ENCODE measurements at regions not wholly inside any gene's neighbourhood (a gene's known extent, or its start where the extent isn't known, plus 50 kb on each side); places are given as distances from the start of the nearest gene placed in this dataset.

DNA sequence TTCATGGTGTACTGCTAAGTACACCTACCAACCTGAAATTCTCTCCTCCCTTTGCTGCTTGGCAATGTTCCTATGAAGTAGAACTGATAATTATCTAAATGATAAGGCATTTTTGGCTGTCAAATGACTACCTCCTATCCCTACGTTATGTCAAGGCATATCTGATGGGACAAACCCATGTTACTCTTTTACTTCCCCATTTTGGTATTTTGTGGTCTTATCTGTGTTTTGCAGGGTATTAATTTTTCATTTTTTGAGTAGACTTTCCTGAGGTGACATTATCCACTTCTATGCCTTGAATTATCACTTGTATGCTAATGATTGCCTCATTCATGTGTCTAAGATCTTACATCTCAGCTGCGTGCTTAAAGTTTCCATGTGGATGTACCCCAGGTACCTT, 499.6 kb upstream of the B3GALT2 start:
- H3K4me1 Mint-ChIP-seq (ENCODE audit: low read depth), result peaks cover under 1% of the 10 kb centered on the region; the same call in 1 of the 2 replicates
- H3K27me3 Mint-ChIP-seq (ENCODE audit: insufficient read depth), result no peaks in the 10 kb centered on the region
- DNase-seq, result no peak
- H3K27ac Mint-ChIP-seq, result no peak overlapping the region
- no peaks in the 10 kb centered on the region for H3K36me3 Mint-ChIP-seq (ENCODE audit: low read depth)
- H3K4me3 Mint-ChIP-seq, result no peak overlapping the region
- TF ChIP-seq, protein P1, sequence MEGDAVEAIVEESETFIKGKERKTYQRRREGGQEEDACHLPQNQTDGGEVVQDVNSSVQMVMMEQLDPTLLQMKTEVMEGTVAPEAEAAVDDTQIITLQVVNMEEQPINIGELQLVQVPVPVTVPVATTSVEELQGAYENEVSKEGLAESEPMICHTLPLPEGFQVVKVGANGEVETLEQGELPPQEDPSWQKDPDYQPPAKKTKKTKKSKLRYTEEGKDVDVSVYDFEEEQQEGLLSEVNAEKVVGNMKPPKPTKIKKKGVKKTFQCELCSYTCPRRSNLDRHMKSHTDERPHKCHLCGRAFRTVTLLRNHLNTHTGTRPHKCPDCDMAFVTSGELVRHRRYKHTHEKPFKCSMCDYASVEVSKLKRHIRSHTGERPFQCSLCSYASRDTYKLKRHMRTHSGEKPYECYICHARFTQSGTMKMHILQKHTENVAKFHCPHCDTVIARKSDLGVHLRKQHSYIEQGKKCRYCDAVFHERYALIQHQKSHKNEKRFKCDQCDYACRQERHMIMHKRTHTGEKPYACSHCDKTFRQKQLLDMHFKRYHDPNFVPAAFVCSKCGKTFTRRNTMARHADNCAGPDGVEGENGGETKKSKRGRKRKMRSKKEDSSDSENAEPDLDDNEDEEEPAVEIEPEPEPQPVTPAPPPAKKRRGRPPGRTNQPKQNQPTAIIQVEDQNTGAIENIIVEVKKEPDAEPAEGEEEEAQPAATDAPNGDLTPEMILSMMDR (IDR thresholded peaks at IDR 0.05), result no peak
- no peaks in the 10 kb centered on the region for H3K9me3 Mint-ChIP-seq

GRCh38 chr1:193681422-193681821, 495.0 kb upstream of the B3GALT2 start:
- no peaks in the 10 kb centered on the region for H3K36me3 Mint-ChIP-seq (ENCODE audit: low read depth)
- no peaks in the 10 kb centered on the region for H3K9me3 Mint-ChIP-seq
- no peak for DNase-seq
- no peaks in the 10 kb centered on the region for H3K27me3 Mint-ChIP-seq (ENCODE audit: insufficient read depth)
- TF ChIP-seq, protein P1 (IDR thresholded peaks at IDR 0.05), result no peak
- no peak overlapping the region for H3K27ac Mint-ChIP-seq
- peaks cover 46% of the 10 kb centered on the region for H3K4me1 Mint-ChIP-seq (ENCODE audit: low read depth)
- H3K4me3 Mint-ChIP-seq, result no peak overlapping the region

- no peak overlapping the region for H3K27ac Mint-ChIP-seq
- no peaks in the 10 kb centered on the region for H3K27me3 Mint-ChIP-seq (ENCODE audit: insufficient read depth)
- no peaks in the 10 kb centered on the region for H3K36me3 Mint-ChIP-seq (ENCODE audit: low read depth)
- TF ChIP-seq, protein P1 (IDR thresholded peaks at IDR 0.05), result no peak
- H3K4me1 Mint-ChIP-seq (ENCODE audit: low read depth), result peaks cover 50% of the 10 kb centered on the region
- no peak for DNase-seq
- no peak overlapping the region for H3K4me3 Mint-ChIP-seq
- no peaks in the 10 kb centered on the region for H3K9me3 Mint-ChIP-seq
Measured at GRCh38 chr1:193680924-193681316, 494.5 kb upstream of the B3GALT2 start.

GRCh38 chr1:193680247-193680923, 494.0 kb upstream of the B3GALT2 start:
- Mint-ChIP-seq H3K27me3 (ENCODE audit: insufficient read depth) (no peaks in the 10 kb centered on the region), H3K4me1 (ENCODE audit: low read depth) (peaks cover 55% of the 10 kb centered on the region), H3K4me3 (no peak overlapping the region), H3K27ac (no peak overlapping the region), H3K9me3 (no peaks in the 10 kb centered on the region), H3K36me3 (ENCODE audit: low read depth) (no peaks in the 10 kb centered on the region)
- TF ChIP-seq, protein P1 (IDR thresholded peaks at IDR 0.05), result no peak
- no peak for DNase-seq

DNA sequence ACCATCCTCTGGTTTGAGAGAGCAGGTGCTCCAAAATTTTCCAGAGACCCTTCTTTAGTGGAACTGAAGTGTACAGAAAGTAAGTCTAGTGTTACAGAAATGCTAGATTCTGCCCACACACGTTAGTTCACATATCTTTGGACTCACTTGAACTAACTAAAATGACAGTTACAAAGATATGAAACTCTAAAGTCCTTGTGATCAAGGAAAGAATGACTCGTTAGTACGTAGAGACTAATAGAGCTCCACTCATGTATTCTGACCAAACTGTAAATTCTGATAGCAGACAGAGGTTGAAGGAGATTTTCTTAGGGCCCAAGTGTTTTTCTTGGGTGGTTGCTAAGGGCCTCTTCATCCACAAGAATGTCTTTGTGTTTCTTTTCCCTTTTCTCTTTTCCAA, 491.5 kb upstream of the B3GALT2 start:
- peaks cover 69% of the 10 kb centered on the region for H3K4me1 Mint-ChIP-seq (ENCODE audit: low read depth)

More for the DNA sequence above, 491.5 kb upstream of the B3GALT2 start:
- no peaks in the 10 kb centered on the region for H3K27me3 Mint-ChIP-seq (ENCODE audit: insufficient read depth)
- DNase-seq, result no peak
- no peaks in the 10 kb centered on the region for H3K9me3 Mint-ChIP-seq
- H3K4me3 Mint-ChIP-seq, result no peak overlapping the region
- TF ChIP-seq, protein P1 (IDR thresholded peaks at IDR 0.05), result no peak
- peak overlapping the region; percentile 56 for H3K27ac Mint-ChIP-seq
- H3K36me3 Mint-ChIP-seq (ENCODE audit: low read depth), result no peaks in the 10 kb centered on the region
